Cardiac muscle cell (in vitro differentiated cells and primary cell): ENCODE measurements at regions not wholly inside any gene's neighbourhood (a gene's known extent, or its start where the extent isn't known, plus 50 kb on each side); places are given as distances from the start of the nearest gene placed in this dataset.

ENCODE experiments used
- DNase-seq, 2 donors: peaks; one replicate each; pipeline versions ENCODE4 v3.0.0 to v3.0.0-alpha.2; 2010 to 2017; ENCODE audit warnings: low read depth in 1 of 2, low spot score in 1 of 2
- H3K27ac ChIP-seq: fragments of 200-600 bp; sonication (generic); 2 replicates; pipeline ENCODE4 v1.5.1; 2016
- H3K27me3 ChIP-seq: fragments of 200-600 bp; sonication (generic); 2 replicates; pipeline ENCODE4 v1.6.0; 2016; ENCODE audit warnings: control low read depth
- H3K36me3 ChIP-seq: fragments of 200-600 bp; sonication (generic); 2 replicates; pipeline ENCODE4 v1.5.1; 2016; ENCODE audit warnings: control low read depth
- H3K4me1 ChIP-seq: fragments of 200-600 bp; sonication (generic); 2 replicates; pipeline ENCODE4 v1.8.1; 2017; ENCODE audit warnings: low read depth, mild to moderate bottlenecking, mixed run types
- H3K4me3 ChIP-seq: fragments of 200-600 bp; sonication (generic); 2 replicates; pipeline ENCODE4 v1.5.1; 2016; ENCODE audit warnings: mild to moderate bottlenecking
- H3K9me3 ChIP-seq: fragments of 200-600 bp; sonication (generic); 2 replicates; pipeline ENCODE4 v1.5.1; 2017; ENCODE audit warnings: low read depth, mild to moderate bottlenecking, control low read depth
- CTCF ChIP-seq: IDR thresholded peaks from 2 replicates; pipeline ENCODE4 v1.5.1; 2012; ENCODE audit warnings: low read depth, mild to moderate bottlenecking, low read length

DNA sequence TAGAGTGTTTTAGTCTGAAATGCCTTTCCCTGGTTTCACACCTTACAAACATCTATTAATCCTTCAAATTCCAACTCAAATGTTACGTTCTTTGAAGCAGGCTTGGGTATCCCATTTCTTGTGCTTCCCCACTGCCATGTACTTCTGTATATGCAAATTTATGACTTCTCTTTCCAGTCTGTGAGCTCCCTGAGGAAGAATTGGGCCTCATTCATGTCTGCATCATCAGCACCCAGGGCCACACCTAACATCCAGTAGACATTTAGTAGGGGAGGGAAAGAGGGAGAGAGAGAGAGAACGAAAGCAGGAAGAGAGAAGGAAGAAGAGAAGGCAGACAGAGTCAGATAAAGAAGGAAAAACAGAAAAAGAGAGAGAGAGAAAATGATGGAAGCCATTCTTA lies 53.3 kb upstream of the KY start:
- Histone ChIP-seq H3K27me3 (peaks cover 26% of the 10 kb centered on the region), H3K9me3 (no peaks in the 10 kb centered on the region), H3K27ac (no peak overlapping the region), H3K4me3 (no peak overlapping the region), H3K36me3 (no peaks in the 10 kb centered on the region), H3K4me1 (no peaks in the 10 kb centered on the region)
- no peak for DNase-seq
- TF ChIP-seq CTCF: no peak

DNA sequence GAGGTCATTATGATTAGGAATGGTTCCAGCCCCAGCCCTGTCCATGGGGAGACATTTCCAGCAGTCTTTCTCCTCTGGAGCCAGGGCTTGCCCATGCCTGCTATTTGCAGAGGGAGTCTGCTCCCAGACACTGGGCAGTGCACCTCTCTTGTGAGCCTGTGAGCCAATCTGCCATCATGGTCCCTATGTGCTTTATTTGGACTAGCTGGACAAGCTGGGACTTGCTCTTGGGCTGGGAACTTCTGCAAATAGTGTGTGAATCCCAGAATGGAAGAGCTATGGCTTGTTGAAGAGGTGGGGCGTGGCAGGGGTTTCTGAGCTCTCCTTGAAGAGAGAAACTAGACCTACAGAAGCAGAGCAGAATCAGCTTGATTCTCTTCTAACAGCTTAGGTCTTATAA lies 53.7 kb upstream of the KY start:
- Histone ChIP-seq H3K4me1 (peaks cover under 1% of the 10 kb centered on the region), H3K36me3 (no peaks in the 10 kb centered on the region), H3K27ac (no peak overlapping the region), H3K9me3 (no peaks in the 10 kb centered on the region), H3K27me3 (peaks cover 23% of the 10 kb centered on the region), H3K4me3 (no peak overlapping the region)
- DNase-seq: no peak
- no peak for TF ChIP-seq CTCF

GRCh38 chr3:134707908-134708597 lies 57.2 kb upstream of the KY start:
- peaks cover 8% of the 10 kb centered on the region for H3K4me1 ChIP-seq
- DNase-seq: peak in 1 of 2 donors; percentile 19
- H3K27ac ChIP-seq: no peak overlapping the region

DNA sequence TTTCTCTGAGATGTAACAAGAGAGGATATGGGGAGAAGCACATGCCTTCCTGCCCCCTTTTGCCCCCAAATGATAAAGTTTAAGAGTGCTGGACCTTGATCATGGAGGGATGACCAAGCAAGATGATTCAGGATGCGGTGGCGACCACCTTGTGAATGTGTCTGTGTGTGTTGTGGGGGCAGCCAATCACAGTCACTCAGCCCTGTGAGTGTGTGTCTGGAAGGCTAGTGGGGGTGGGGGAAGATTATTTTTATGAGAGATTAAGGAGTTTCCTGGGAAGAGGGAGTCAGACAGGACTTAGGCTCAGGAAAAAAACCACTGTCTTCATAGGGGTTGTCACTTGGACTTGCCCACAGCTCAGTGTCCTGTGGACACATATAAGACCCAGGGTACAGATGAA lies 57.8 kb upstream of the KY start:
- H3K27ac ChIP-seq: no peak overlapping the region
- H3K4me1 ChIP-seq: peaks cover 8% of the 10 kb centered on the region
- DNase-seq: no peak
- H3K27me3 ChIP-seq: peaks cover 11% of the 10 kb centered on the region
- H3K9me3 ChIP-seq: no peaks in the 10 kb centered on the region
- no peaks in the 10 kb centered on the region for H3K36me3 ChIP-seq
- TF ChIP-seq CTCF: no peak
- H3K4me3 ChIP-seq: no peak overlapping the region

More at GRCh38 chr3:134707908-134708597, 57.2 kb upstream of the KY start:
- Histone ChIP-seq H3K4me3 (no peak overlapping the region), H3K36me3 (no peaks in the 10 kb centered on the region), H3K27me3 (peaks cover 11% of the 10 kb centered on the region), H3K9me3 (no peaks in the 10 kb centered on the region)
- TF ChIP-seq CTCF: no peak

DNA sequence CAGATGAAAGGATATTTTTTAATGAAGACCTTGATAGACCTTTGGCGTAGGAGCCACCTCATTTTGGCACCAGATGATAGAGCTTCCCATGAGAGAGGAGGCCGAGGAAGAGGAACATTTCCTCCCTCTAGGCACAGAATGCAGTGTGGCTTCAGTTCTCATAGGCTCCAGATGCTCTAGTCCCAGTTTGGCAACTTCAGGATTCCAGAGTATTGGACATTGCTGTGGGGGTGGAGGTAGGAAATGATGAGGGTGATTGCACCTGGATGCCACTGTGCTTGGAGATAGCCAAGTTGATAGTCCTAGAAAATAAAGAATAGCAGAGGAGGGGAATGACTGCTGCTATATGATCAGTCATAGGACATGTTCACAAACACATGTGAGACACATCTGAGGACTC lies 58.3 kb upstream of the KY start:
- H3K27ac ChIP-seq: no peak overlapping the region
- H3K4me3 ChIP-seq: no peak overlapping the region
- no peaks in the 10 kb centered on the region for H3K9me3 ChIP-seq
- H3K27me3 ChIP-seq: peaks cover 11% of the 10 kb centered on the region
- TF ChIP-seq CTCF: no peak
- H3K4me1 ChIP-seq: peaks cover 8% of the 10 kb centered on the region
- DNase-seq: no peak
- H3K36me3 ChIP-seq: no peaks in the 10 kb centered on the region
